T-helper 1 cell (primary cell): ENCODE measurements at regions not wholly inside any gene's neighbourhood (a gene's known extent, or its start where the extent isn't known, plus 50 kb on each side); places are given as distances from the start of the nearest gene placed in this dataset.
"Not testable (repeated sequence)": the region's sequence is repeated elsewhere in the genome, so short reads cannot be mapped to it uniquely, and the experiment has no call there.

Source experiments
- DNase-seq, 5 donors: peaks; one replicate each; pipeline ENCODE4 v3.0.0-alpha.2; 2012 to 2020

- no peak for DNase-seq
These were observed 172.5 kb upstream of the FOXF1 start for GRCh38 chr16:86337581-86338402.

DNA sequence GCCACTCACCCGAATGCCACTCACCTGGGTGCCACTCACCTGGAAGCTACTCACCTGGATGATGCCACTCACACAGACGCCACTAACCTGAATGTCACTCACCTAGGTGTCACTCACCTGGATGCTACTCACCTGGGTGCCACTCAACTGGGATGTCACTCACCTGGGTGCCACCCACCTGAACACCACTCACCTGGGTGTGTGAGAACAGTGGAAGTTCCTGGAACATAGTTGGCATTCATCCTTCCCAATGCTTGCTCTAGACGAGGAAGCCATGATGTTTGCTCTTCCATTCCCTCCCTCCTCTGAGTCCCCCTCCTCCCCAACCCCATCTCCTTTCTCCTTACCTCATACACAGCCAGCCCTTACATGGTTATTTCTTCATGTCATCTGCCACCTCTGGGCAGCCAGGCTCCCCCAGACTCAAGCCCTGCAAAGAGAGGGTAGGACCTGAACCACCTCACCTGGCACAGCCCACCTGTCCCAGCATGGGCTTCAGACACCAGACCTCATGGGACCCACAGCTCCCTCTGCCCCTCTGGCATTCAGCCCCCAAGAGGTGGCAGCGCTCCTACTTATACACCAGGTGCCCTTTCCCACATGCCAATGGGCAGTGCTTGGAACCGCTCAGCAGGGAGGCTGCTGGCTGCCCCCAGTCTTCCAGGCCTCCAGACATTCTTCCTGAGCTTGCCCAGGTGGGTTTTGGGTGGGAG lies 171.8 kb upstream of the FOXF1 start:
- no peak for DNase-seq

GRCh38 chr16:86342161-86342834 lies 168.0 kb upstream of the FOXF1 start:
- no peak for DNase-seq

GRCh38 chr16:86343027-86343795 lies 167.1 kb upstream of the FOXF1 start:
- no peak for DNase-seq

- DNase-seq, result no peak
These were observed 166.3 kb upstream of the FOXF1 start for GRCh38 chr16:86343796-86344585.

DNA sequence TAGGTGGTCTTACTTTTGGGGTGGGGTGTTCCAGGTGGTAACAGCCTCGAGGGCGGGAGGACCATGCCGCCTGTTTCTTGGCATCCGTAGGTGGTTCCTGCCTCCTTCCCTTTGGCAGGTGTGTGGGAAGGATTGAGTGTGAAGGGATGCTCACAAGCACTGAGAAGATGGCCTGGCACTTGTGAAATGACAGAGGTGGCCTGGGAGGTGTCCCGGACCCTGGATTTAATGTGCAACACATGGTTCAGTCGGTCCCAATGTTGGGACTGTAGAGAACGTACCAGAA lies 165.8 kb upstream of the FOXF1 start:
- no peak for DNase-seq

GRCh38 chr16:86344881-86345280 lies 165.4 kb upstream of the FOXF1 start:
- no peak for DNase-seq

GRCh38 chr16:86345516-86345915 lies 164.8 kb upstream of the FOXF1 start:
- DNase-seq, result no peak

DNA sequence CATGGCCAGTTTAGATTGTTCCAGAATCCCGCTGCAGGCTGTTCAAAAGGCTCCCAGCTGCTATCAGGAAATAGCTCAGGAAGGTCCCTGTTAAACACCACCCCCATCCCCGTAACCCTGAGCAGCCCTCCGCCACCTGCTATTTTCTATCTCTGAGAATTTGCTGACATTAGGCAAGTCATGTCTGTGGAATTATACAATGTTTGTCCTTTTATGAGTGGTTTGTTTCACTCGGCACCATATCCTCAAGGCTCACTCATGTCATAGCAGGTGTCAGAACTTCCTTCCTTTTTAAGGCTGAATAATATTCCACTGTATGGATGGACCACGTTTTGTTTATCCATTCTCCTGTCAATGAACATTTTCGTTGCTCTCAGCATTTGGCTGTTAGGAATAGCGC lies 164.3 kb upstream of the FOXF1 start:
- no peak for DNase-seq

DNA sequence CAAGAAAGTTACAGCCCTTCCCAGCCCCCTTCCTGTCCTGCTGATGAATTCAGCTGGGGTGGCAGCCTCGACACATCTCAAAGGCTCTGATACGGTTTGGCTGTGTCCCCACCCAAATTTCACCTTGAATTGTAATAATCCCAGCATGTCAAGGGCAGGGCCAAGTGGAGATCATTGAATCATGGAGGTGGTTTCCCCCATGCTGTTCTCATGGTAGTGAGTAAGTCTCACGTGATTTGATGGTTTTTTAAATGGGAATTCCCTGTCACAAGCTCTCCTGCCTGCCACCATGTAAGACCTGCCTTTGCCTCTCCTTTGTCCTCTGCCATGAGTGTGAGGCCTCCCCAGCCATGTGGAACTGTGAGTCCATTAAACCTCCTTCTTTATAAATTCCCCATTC lies 163.2 kb upstream of the FOXF1 start:
- DNase-seq, result no peak

DNA sequence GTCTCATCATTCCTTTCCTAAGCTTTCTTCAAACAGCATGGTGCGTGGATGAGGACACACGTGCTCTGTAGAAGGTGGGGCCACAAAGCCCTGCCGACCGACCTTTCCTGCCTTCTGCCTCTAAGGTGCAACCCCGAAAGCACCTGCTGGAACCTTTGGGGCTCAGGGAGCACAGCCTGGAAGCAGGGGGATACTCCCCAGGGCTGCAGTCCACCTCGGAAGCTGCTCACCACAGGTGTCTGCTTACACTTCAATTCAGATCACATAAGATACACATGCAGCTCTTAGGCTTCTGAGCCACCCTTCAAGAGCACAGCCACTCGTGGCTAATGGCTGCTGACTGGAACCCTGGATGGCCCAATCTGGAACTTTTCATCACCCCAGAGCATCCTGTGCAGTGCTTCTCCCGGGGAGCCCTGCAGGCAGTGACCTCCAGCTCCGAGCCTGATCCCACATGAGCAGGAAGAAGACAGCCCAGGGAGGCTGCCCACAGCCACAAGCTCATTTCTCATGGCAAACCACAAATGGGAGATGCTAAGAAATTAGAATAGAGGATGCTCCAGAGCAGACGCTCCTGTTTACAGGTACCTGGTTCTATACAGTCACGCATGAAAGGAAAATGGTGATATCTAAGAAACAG lies 162.3 kb upstream of the FOXF1 start:
- no peak for DNase-seq

GRCh38 chr16:86349338-86349900 lies 160.9 kb upstream of the FOXF1 start:
- no peak for DNase-seq

DNA sequence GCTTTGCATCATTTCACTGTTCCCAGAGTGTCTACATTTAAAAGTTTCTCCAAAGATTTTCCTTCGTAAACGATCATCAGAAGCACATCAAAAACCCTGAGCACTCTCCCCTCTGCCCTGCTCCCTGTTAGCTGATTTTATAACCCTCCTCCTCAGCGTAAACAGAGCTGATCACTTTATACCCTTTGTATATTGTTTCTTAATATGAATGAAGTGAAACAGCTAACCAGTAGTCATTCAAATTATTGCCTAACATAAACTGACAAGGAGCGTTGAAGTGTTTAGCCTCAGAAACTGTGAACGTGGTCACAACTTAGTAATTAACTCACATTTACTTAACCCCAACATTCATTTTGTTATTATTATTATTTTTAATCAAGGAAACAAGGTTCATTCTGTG lies 160.0 kb upstream of the FOXF1 start:
- no peak for DNase-seq

DNA sequence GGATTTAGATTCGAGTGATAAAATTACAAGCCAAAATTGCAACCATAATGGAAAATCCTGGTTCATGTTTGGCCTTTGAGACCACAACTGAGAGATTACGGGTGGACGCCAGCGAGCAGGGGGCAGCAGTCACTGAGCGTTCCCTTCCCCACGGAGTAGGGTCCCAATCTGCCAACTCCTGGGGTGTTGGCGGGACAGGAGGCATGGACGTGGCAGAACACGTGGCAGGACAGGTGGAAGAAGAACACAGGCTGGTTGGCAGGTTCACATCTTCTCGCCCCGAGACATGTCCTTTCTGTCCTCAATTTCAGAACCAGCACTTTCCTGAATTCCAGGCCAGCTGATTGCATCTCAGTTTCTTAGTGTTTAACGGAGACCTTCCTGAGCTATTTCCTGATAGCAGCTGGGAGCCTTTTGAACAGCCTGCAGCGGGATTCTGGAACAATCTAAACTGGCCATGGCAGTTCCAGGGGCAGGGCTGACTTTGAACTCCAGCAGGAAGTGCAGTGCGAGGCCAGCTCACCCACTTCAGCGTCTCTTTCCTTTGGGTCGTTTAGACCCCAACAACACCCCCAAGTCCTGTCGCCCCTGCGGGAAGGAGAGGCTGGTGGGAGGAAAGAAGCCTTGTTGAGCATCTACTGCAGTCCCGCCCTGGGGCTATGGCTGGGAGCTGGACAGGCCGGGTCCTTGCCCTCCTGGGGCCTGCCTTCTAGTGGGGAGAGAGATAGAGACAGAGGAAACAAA lies 159.1 kb upstream of the FOXF1 start:
- DNase-seq, result no peak

DNA sequence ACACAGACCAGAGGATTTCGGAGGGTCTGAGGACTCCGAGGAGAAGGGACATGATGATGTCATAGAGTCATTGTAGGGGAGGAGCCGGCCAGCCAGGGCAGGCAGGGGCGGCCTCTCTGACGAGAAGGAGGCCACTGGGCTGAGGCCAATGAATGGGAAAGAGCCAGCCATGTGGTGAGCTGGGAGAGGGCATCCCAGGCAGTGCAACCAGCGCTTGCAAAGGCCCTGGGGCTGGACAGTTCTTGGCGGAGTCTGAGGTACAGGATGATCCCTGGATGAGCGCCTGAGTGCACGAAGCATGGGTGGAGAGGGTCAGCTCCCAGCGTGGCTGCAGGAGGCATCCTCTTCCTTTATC lies 158.6 kb upstream of the FOXF1 start:
- DNase-seq, result not testable (repeated sequence)

DNA sequence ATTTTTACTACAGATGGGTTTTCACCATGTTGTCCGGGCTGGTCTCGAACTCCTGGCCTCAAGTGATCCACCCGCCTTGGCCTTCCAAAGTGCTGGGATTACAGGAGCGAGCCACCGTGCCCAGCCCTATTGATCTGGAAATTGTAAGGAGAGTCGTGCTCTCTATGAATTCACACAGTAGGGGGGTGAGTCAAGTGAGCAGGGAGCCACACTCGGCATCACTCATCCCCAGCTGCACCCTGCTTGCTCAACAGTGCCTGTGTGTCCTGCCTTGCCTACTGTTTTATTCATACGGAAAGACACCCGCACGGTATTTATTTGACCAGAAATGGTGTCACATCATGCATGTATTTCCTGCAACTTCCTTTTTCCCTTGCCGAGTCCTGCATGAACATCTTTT lies 157.2 kb upstream of the FOXF1 start:
- DNase-seq, result no peak

- DNase-seq, result no peak
These were observed 156.4 kb upstream of the FOXF1 start for GRCh38 chr16:86353948-86354347.

- DNase-seq, result no peak
These were observed 155.4 kb upstream of the FOXF1 start for GRCh38 chr16:86354641-86355513.

GRCh38 chr16:86355531-86355930 lies 154.8 kb upstream of the FOXF1 start:
- no peak for DNase-seq

- no peak for DNase-seq
These were observed 154.4 kb upstream of the FOXF1 start for GRCh38 chr16:86355951-86356350.
